ENCODE measurements at regions not wholly inside any gene's neighbourhood (a gene's known extent, or its start where the extent isn't known, plus 50 kb on each side); places are given as distances from the start of the nearest gene placed in this dataset.

- TF ChIP-seq, protein P1, sequence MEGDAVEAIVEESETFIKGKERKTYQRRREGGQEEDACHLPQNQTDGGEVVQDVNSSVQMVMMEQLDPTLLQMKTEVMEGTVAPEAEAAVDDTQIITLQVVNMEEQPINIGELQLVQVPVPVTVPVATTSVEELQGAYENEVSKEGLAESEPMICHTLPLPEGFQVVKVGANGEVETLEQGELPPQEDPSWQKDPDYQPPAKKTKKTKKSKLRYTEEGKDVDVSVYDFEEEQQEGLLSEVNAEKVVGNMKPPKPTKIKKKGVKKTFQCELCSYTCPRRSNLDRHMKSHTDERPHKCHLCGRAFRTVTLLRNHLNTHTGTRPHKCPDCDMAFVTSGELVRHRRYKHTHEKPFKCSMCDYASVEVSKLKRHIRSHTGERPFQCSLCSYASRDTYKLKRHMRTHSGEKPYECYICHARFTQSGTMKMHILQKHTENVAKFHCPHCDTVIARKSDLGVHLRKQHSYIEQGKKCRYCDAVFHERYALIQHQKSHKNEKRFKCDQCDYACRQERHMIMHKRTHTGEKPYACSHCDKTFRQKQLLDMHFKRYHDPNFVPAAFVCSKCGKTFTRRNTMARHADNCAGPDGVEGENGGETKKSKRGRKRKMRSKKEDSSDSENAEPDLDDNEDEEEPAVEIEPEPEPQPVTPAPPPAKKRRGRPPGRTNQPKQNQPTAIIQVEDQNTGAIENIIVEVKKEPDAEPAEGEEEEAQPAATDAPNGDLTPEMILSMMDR (optimal IDR thresholded peaks at IDR 0.05 in 1 of 3, IDR thresholded peaks at IDR 0.05 in 1 of 3, conservative IDR thresholded peaks at IDR 0.05 in 1 of 3; ENCODE audit: extremely low read depth in 1 of 3, insufficient read depth in 2 of 3, low read length in 3 of 3) = no peak
- TF ChIP-seq EZH2 (IDR thresholded peaks at IDR 0.05; ENCODE audit: low read length) = no peak
These were observed 744.5 kb upstream of the C9orf72 start for GRCh38 chr9:28317745-28318144.

Measured in keratinocyte (primary cell).